A673 (cell line): ENCODE measurements at regions not wholly inside any gene's neighbourhood (a gene's known extent, or its start where the extent isn't known, plus 50 kb on each side); places are given as distances from the start of the nearest gene placed in this dataset.

ENCODE experiments used
- EZH2 ChIP-seq: fragments of 200-600 bp; sonication (generic); IDR thresholded peaks from 2 replicates; pipeline ENCODE4 v1.6.1; 2017; ENCODE audit warnings: borderline replicate concordance, low read depth, mild to moderate bottlenecking, mixed read lengths, antibody characterized with exemption, low read length; ENCODE audit not compliant: poor library complexity, severe bottlenecking
- TF ChIP-seq, protein P1 (sequence below): fragments of 300-800, 200-600 bp; sonication (generic); conservative IDR thresholded peaks from 2 replicates; pipeline ENCODE4 v1.5.1; 2017; ENCODE audit warnings: low read depth, mild to moderate bottlenecking, antibody characterized with exemption, low read length, moderate library complexity, mixed read lengths

DNA sequence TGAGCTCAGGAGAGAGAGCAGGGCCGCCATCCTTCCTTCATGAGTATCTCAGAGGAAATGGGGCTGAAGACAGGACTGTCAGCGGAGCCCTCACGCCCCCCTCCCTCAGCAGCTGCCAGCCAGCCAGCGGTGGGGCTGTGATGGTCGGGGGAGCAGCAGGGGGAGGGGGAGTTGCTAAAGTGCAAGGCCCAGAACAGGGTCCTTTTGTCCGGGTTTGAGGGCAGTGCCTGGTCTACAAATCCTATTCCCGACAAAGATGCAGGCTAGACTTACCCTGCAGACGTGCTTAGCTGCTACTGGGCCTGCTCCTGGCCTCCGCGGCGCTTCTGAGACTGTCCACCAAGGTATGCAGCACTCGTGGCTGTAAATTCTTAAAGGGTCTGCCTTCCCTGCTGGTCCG, 593.4 kb upstream of the CDH4 start:
- TF ChIP-seq, protein P1, sequence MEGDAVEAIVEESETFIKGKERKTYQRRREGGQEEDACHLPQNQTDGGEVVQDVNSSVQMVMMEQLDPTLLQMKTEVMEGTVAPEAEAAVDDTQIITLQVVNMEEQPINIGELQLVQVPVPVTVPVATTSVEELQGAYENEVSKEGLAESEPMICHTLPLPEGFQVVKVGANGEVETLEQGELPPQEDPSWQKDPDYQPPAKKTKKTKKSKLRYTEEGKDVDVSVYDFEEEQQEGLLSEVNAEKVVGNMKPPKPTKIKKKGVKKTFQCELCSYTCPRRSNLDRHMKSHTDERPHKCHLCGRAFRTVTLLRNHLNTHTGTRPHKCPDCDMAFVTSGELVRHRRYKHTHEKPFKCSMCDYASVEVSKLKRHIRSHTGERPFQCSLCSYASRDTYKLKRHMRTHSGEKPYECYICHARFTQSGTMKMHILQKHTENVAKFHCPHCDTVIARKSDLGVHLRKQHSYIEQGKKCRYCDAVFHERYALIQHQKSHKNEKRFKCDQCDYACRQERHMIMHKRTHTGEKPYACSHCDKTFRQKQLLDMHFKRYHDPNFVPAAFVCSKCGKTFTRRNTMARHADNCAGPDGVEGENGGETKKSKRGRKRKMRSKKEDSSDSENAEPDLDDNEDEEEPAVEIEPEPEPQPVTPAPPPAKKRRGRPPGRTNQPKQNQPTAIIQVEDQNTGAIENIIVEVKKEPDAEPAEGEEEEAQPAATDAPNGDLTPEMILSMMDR = no peak
- TF ChIP-seq EZH2 = no peak
